ENCODE measurements at regions not wholly inside any gene's neighbourhood (a gene's known extent, or its start where the extent isn't known, plus 50 kb on each side); places are given as distances from the start of the nearest gene placed in this dataset.
"Not testable (repeated sequence)": the region's sequence is repeated elsewhere in the genome, so short reads cannot be mapped to it uniquely, and the experiment has no call there.

- DNase-seq (ENCODE audit: low read depth in 2 of 2): no peak
These were observed 141.5 kb upstream of the TBL1XR1 start for GRCh38 chr3:177338697-177339219.

- not testable (repeated sequence) for DNase-seq (ENCODE audit: low read depth in 2 of 2)
These were observed 142.0 kb upstream of the TBL1XR1 start for GRCh38 chr3:177339220-177339703.

GRCh38 chr3:177340243-177340830, 143.1 kb upstream of the TBL1XR1 start:
- DNase-seq (ENCODE audit: low read depth in 2 of 2): no peak

GRCh38 chr3:177341736-177342419, 144.6 kb upstream of the TBL1XR1 start:
- DNase-seq (ENCODE audit: low read depth in 2 of 2): no peak

- no peak for DNase-seq (ENCODE audit: low read depth in 2 of 2)
These were observed 145.9 kb upstream of the TBL1XR1 start for GRCh38 chr3:177343122-177343625.

GRCh38 chr3:177345049-177345972, 148.0 kb upstream of the TBL1XR1 start:
- peak; percentile 28 to 61 for DNase-seq (ENCODE audit: low read depth in 2 of 2)

- DNase-seq (ENCODE audit: low read depth in 2 of 2): no peak
These were observed 148.8 kb upstream of the TBL1XR1 start for GRCh38 chr3:177345973-177346503.

- DNase-seq (ENCODE audit: low read depth in 2 of 2): no peak
These were observed 149.6 kb upstream of the TBL1XR1 start for GRCh38 chr3:177346878-177347277.

- DNase-seq (ENCODE audit: low read depth in 2 of 2): no peak
These were observed 150.3 kb upstream of the TBL1XR1 start for GRCh38 chr3:177347611-177348010.

GRCh38 chr3:177348974-177349373, 151.7 kb upstream of the TBL1XR1 start:
- DNase-seq (ENCODE audit: low read depth in 2 of 2): no peak

GRCh38 chr3:177349384-177349783, 152.1 kb upstream of the TBL1XR1 start:
- DNase-seq (ENCODE audit: low read depth in 2 of 2): no peak

- no peak for DNase-seq (ENCODE audit: low read depth in 2 of 2)
These were observed 152.8 kb upstream of the TBL1XR1 start for GRCh38 chr3:177350121-177350520.

GRCh38 chr3:177351206-177351605, 153.9 kb upstream of the TBL1XR1 start:
- DNase-seq (ENCODE audit: low read depth in 2 of 2): no peak

GRCh38 chr3:177351757-177352158, 154.5 kb upstream of the TBL1XR1 start:
- no peak for DNase-seq (ENCODE audit: low read depth in 2 of 2)

- no peak for DNase-seq (ENCODE audit: low read depth in 2 of 2)
These were observed 155.1 kb upstream of the TBL1XR1 start for GRCh38 chr3:177352424-177352823.

GRCh38 chr3:177353140-177353539, 155.9 kb upstream of the TBL1XR1 start:
- DNase-seq (ENCODE audit: low read depth in 2 of 2): no peak

GRCh38 chr3:177353879-177354278, 156.6 kb upstream of the TBL1XR1 start:
- DNase-seq (ENCODE audit: low read depth in 2 of 2): not testable (repeated sequence)

GRCh38 chr3:177354466-177354865, 157.2 kb upstream of the TBL1XR1 start:
- DNase-seq (ENCODE audit: low read depth in 2 of 2): no peak

GRCh38 chr3:177356113-177356512, 158.8 kb upstream of the TBL1XR1 start:
- no peak for DNase-seq (ENCODE audit: low read depth in 2 of 2)

GRCh38 chr3:177356952-177357351, 159.7 kb upstream of the TBL1XR1 start:
- no peak for DNase-seq (ENCODE audit: low read depth in 2 of 2)

GRCh38 chr3:177357352-177358090, 160.2 kb upstream of the TBL1XR1 start:
- no peak for DNase-seq (ENCODE audit: low read depth in 2 of 2)

Data from stimulated activated CD8-positive, alpha-beta memory T cell treated with anti-CD3 and anti-CD28 coated beads, Interleukin-15, amount 100 ng/mL, for 4 hours (primary cell).